ENCODE measurements at regions not wholly inside any gene's neighbourhood (a gene's known extent, or its start where the extent isn't known, plus 50 kb on each side); places are given as distances from the start of the nearest gene placed in this dataset.

GRCh38 chr5:100646691-100647090 is 111.5 kb downstream of the FAM174A start:
- TF ChIP-seq, protein P1, sequence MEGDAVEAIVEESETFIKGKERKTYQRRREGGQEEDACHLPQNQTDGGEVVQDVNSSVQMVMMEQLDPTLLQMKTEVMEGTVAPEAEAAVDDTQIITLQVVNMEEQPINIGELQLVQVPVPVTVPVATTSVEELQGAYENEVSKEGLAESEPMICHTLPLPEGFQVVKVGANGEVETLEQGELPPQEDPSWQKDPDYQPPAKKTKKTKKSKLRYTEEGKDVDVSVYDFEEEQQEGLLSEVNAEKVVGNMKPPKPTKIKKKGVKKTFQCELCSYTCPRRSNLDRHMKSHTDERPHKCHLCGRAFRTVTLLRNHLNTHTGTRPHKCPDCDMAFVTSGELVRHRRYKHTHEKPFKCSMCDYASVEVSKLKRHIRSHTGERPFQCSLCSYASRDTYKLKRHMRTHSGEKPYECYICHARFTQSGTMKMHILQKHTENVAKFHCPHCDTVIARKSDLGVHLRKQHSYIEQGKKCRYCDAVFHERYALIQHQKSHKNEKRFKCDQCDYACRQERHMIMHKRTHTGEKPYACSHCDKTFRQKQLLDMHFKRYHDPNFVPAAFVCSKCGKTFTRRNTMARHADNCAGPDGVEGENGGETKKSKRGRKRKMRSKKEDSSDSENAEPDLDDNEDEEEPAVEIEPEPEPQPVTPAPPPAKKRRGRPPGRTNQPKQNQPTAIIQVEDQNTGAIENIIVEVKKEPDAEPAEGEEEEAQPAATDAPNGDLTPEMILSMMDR (IDR thresholded peaks at IDR 0.05; ENCODE audit: low read depth, low read length, missing input control): no peak
- no peak for TF ChIP-seq FOXA1 (IDR thresholded peaks at IDR 0.05)
- no peak for TF ChIP-seq YY1 (IDR thresholded peaks at IDR 0.05)
- TF ChIP-seq RAD21 (IDR thresholded peaks at IDR 0.05): no peak
- TF ChIP-seq MAX (IDR thresholded peaks at IDR 0.05): no peak
- TF ChIP-seq, protein P2, sequence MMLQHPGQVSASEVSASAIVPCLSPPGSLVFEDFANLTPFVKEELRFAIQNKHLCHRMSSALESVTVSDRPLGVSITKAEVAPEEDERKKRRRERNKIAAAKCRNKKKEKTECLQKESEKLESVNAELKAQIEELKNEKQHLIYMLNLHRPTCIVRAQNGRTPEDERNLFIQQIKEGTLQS (IDR thresholded peaks at IDR 0.05): no peak
- no peak for TF ChIP-seq EGR1 (IDR thresholded peaks at IDR 0.05; ENCODE audit: low read depth in 2 of 2)
- no peak for TF ChIP-seq NR2F2 (IDR thresholded peaks at IDR 0.05)
- TF ChIP-seq TAF1 (conservative IDR thresholded peaks at IDR 0.05): no peak
- TF ChIP-seq HNF4G (IDR thresholded peaks at IDR 0.05): no peak
- no peak for TF ChIP-seq RXRA (IDR thresholded peaks at IDR 0.05)
